Superior temporal gyrus (tissue), 1 donor: ENCODE measurements at regions not wholly inside any gene's neighbourhood (a gene's known extent, or its start where the extent isn't known, plus 50 kb on each side); places are given as distances from the start of the nearest gene placed in this dataset.
"Not testable (repeated sequence)": the region's sequence is repeated elsewhere in the genome, so short reads cannot be mapped to it uniquely, and the experiment has no call there.

Source experiments
- DNase-seq: peaks from one replicate; pipeline ENCODE4 v3.0.0-alpha.2; 2016; ENCODE audit errors: extremely low spot score

GRCh38 chr2:65579506-65580235, 147.3 kb upstream of the SPRED2 start:
- no peak for DNase-seq

- DNase-seq, result no peak
Observed at GRCh38 chr2:65577654-65578053, 145.3 kb upstream of the SPRED2 start.

- no peak for DNase-seq
Observed at GRCh38 chr2:65576861-65577601, 144.6 kb upstream of the SPRED2 start.

- no peak for DNase-seq
Observed at GRCh38 chr2:65576278-65576677, 143.9 kb upstream of the SPRED2 start.

GRCh38 chr2:65574993-65575392, 142.6 kb upstream of the SPRED2 start:
- DNase-seq, result no peak

GRCh38 chr2:65568656-65569440, 136.4 kb upstream of the SPRED2 start:
- not testable (repeated sequence) for DNase-seq

- DNase-seq, result no peak
Observed at GRCh38 chr2:65566617-65567016, 134.2 kb upstream of the SPRED2 start.

- DNase-seq, result no peak
Observed at GRCh38 chr2:65565681-65566080, 133.3 kb upstream of the SPRED2 start.

- no peak for DNase-seq
Observed at GRCh38 chr2:65564299-65564698, 131.9 kb upstream of the SPRED2 start.

- DNase-seq, result no peak
Observed at GRCh38 chr2:65562890-65563289, 130.5 kb upstream of the SPRED2 start.

GRCh38 chr2:65558743-65559142, 126.3 kb upstream of the SPRED2 start:
- no peak for DNase-seq

GRCh38 chr2:65557616-65558573, 125.5 kb upstream of the SPRED2 start:
- DNase-seq, result no peak

GRCh38 chr2:65554765-65555591, 122.6 kb upstream of the SPRED2 start:
- no peak for DNase-seq

GRCh38 chr2:65553504-65554074, 121.2 kb upstream of the SPRED2 start:
- DNase-seq, result no peak

- no peak for DNase-seq
Observed at GRCh38 chr2:65551528-65551927, 119.1 kb upstream of the SPRED2 start.

- no peak for DNase-seq
Observed at GRCh38 chr2:65550246-65550645, 117.8 kb upstream of the SPRED2 start.

GRCh38 chr2:65549631-65550030, 117.2 kb upstream of the SPRED2 start:
- DNase-seq, result no peak

- DNase-seq, result no peak
Observed at GRCh38 chr2:65549257-65549627, 116.8 kb upstream of the SPRED2 start.

GRCh38 chr2:65548576-65549256, 116.3 kb upstream of the SPRED2 start:
- no peak for DNase-seq

GRCh38 chr2:65548064-65548463, 115.7 kb upstream of the SPRED2 start:
- no peak for DNase-seq
